ENCODE measurements at regions not wholly inside any gene's neighbourhood (a gene's known extent, or its start where the extent isn't known, plus 50 kb on each side); places are given as distances from the start of the nearest gene placed in this dataset.

GRCh38 chr14:85444635-85445034 is 85.3 kb upstream of the FLRT2 start:
- Histone ChIP-seq H3K36me3 (ENCODE audit: control insufficient read depth in 2 of 3, insufficient read depth in 3 of 3, low read length in 3 of 3) (no peaks in the 10 kb centered on the region), H3K27me3 (ENCODE audit: control insufficient read depth, insufficient read depth, low read length) (no peaks in the 10 kb centered on the region), H3K9me3 (ENCODE audit: control insufficient read depth in 2 of 3, insufficient read depth in 1 of 3, low read length in 3 of 3) (no peaks in the 10 kb centered on the region), H3K9ac (ENCODE audit: low read length in 3 of 3) (no peak overlapping the region), H3K4me1 (ENCODE audit: control insufficient read depth in 2 of 3, insufficient read depth in 2 of 3, low read depth in 1 of 3, low read length in 3 of 3) (no peaks in the 10 kb centered on the region), H3K27ac (ENCODE audit: low read depth in 2 of 2, low read length in 2 of 2) (no peak overlapping the region), H3K4me3 (ENCODE audit: low read length in 3 of 3) (no peak overlapping the region)
- FAIRE-seq (no peak), DNase-seq (peak in 4 of 5 donors; percentile 17 to 58 (median 44))
- intact Hi-C loops (cut with DNase I): no loop called here
- no peak for TF ChIP-seq CTCF (IDR thresholded peaks at IDR 0.05; ENCODE audit: borderline replicate concordance, extremely low read depth, insufficient read depth)

GRCh38 chr14:85445151-85445795 is 84.7 kb upstream of the FLRT2 start:
- Histone ChIP-seq H3K27me3 (ENCODE audit: control insufficient read depth, insufficient read depth, low read length) (no peaks in the 10 kb centered on the region), H3K4me3 (ENCODE audit: low read length in 3 of 3) (no peak overlapping the region), H3K9me3 (ENCODE audit: control insufficient read depth in 2 of 3, insufficient read depth in 1 of 3, low read length in 3 of 3) (no peaks in the 10 kb centered on the region), H3K36me3 (ENCODE audit: control insufficient read depth in 2 of 3, insufficient read depth in 3 of 3, low read length in 3 of 3) (no peaks in the 10 kb centered on the region), H3K4me1 (ENCODE audit: control insufficient read depth in 2 of 3, insufficient read depth in 2 of 3, low read depth in 1 of 3, low read length in 3 of 3) (no peaks in the 10 kb centered on the region), H3K27ac (ENCODE audit: low read depth in 2 of 2, low read length in 2 of 2) (no peak overlapping the region), H3K9ac (ENCODE audit: low read length in 3 of 3) (no peak overlapping the region)
- TF ChIP-seq CTCF (IDR thresholded peaks at IDR 0.05; ENCODE audit: borderline replicate concordance, extremely low read depth, insufficient read depth): no peak
- intact Hi-C loops (cut with DNase I): no loop called here
- no peak for DNase-seq
- no peak for FAIRE-seq

- Histone ChIP-seq H3K9me3 (ENCODE audit: control insufficient read depth in 2 of 3, insufficient read depth in 1 of 3, low read length in 3 of 3) (no peaks in the 10 kb centered on the region), H3K27ac (ENCODE audit: low read depth in 2 of 2, low read length in 2 of 2) (no peak overlapping the region), H3K4me1 (ENCODE audit: control insufficient read depth in 2 of 3, insufficient read depth in 2 of 3, low read depth in 1 of 3, low read length in 3 of 3) (no peaks in the 10 kb centered on the region), H3K9ac (ENCODE audit: low read length in 3 of 3) (no peak overlapping the region), H3K4me3 (ENCODE audit: low read length in 3 of 3) (no peak overlapping the region), H3K27me3 (ENCODE audit: control insufficient read depth, insufficient read depth, low read length) (no peaks in the 10 kb centered on the region), H3K36me3 (ENCODE audit: control insufficient read depth in 2 of 3, insufficient read depth in 3 of 3, low read length in 3 of 3) (no peaks in the 10 kb centered on the region)
- intact Hi-C loops (cut with DNase I): no loop called here
- TF ChIP-seq CTCF (IDR thresholded peaks at IDR 0.05; ENCODE audit: borderline replicate concordance, extremely low read depth, insufficient read depth): no peak
- no peak for FAIRE-seq
- no peak for DNase-seq
Measured at GRCh38 chr14:85447883-85448282, 82.1 kb upstream of the FLRT2 start.

- Histone ChIP-seq H3K4me1 (ENCODE audit: control insufficient read depth in 2 of 3, insufficient read depth in 2 of 3, low read depth in 1 of 3, low read length in 3 of 3) (no peaks in the 10 kb centered on the region), H3K27ac (ENCODE audit: low read depth in 2 of 2, low read length in 2 of 2) (no peak overlapping the region), H3K27me3 (ENCODE audit: control insufficient read depth, insufficient read depth, low read length) (no peaks in the 10 kb centered on the region), H3K36me3 (ENCODE audit: control insufficient read depth in 2 of 3, insufficient read depth in 3 of 3, low read length in 3 of 3) (no peaks in the 10 kb centered on the region), H3K4me3 (ENCODE audit: low read length in 3 of 3) (no peak overlapping the region), H3K9ac (ENCODE audit: low read length in 3 of 3) (no peak overlapping the region), H3K9me3 (ENCODE audit: control insufficient read depth in 2 of 3, insufficient read depth in 1 of 3, low read length in 3 of 3) (no peaks in the 10 kb centered on the region)
- FAIRE-seq (no peak), DNase-seq (no peak)
- no peak for TF ChIP-seq CTCF (IDR thresholded peaks at IDR 0.05; ENCODE audit: borderline replicate concordance, extremely low read depth, insufficient read depth)
- intact Hi-C loops (cut with DNase I): no loop called here
Measured at GRCh38 chr14:85451421-85451820, 78.5 kb upstream of the FLRT2 start.

Measured in kidney (tissue), 13 donors.